GM18873 (cell line): ENCODE measurements at regions not wholly inside any gene's neighbourhood (a gene's known extent, or its start where the extent isn't known, plus 50 kb on each side); places are given as distances from the start of the nearest gene placed in this dataset.
A peak's percentile ranks its signal among the peaks of the same experiment; 100 is the strongest.

Experiments
- ATAC-seq: cut with Tn5 transposase; IDR thresholded peaks from one replicate; pipeline ENCODE4 v1.9.1; 2021; ENCODE audit warnings: mild to moderate bottlenecking, moderate library complexity, moderate number of reproducible peaks; ENCODE audit not compliant: unreplicated experiment, low FRiP score

DNA sequence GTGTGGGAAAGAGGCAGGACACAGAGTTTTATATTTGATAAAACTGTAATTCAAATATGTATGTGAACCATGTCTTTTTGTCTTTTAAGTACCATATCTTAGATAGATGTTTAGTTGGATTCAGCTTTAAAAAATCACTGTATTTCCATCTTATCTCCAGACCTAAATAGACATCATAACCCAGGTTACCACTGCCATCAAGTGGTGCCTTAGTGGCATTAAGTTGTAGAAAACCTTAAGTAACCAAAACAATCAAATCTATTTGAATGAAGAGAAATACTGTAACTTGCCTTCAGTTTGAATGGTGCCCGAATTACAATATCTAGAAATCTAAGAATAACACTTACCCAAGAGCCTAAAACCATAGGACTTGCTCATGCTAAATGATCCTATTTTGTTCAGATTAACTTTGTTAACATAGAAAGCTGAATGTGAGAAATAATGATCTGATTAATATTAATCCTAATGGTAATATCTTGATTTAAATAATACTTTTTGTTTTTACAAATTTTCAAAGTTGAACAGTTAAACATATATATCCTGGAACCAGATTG lies 92.5 kb upstream of the MAP2 start:
- ATAC-seq: no peak

DNA sequence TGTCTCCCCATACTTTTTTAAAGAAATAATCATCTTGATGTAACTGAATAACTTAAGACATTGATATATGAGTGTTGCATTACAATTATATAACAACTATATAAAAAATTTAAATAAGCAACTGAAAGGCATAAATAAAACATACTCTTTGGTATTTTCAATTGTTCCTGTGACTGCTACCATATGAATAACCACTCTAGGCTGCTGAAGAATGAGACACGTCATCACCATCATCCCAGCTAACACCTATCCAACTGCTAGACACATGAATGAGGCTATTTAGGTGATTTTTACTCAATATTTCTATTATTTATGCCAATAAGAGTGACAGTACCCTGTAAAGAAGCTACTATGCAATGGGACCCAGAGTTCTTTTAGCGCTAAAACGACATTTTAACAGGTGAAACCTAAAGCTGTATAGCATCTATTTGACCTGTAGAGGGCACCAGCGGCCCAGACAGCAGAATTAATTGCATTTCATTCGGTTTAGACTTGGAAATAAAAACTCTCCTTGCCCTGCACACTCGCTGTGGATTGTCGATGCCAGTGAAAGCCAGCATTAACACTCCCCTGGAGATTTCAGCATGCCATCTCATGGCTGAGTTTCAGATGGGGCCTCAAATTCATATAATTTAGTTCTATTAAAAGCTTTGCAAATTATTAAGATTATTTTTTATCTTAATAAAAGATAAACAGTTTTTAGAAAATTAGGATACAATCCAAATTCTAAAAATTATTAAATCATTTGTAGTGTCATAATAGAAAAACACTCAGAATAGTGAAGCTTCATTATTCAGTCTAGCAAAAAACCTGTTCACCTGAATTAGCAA lies 89.4 kb upstream of the MAP2 start:
- peak; percentile 71 for ATAC-seq

DNA sequence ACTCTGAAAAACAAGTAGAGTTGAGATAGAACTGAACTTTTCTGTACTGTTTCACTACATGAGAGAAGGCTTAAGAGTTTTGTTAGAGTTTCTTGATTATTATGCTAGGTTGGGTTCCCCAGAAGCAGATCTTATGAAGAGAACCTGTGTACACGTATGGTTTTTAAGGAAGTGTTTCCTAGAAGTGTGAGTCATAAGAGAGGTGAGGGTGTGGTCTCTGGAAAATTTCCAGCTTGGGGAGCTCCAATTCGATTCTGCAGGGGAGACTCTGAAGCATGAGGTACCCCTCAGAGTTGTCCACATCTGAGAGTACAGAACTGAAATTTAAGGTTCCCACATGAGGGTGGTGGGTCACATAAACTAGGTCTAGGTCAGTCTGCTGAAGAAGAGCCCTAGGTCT lies 83.3 kb upstream of the MAP2 start:
- ATAC-seq: no peak

DNA sequence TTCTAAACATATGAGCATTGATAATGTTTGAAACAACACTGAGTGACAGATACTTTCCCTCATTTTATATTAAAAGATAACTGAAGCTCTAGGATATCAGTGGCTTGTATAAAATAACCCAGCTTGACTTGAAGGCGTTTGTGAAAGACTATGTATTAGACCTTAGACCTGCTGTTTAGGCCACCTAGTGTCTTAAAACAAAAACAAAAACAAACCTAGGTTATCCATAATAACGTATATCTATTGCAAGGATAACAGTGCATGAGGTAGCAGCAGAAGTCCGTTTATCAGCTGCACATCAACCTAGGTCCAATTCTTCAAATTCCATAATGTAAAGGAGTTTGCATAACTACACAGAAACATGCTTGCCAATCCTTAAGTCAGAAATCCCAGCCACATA lies 79.5 kb upstream of the MAP2 start:
- ATAC-seq: no peak

DNA sequence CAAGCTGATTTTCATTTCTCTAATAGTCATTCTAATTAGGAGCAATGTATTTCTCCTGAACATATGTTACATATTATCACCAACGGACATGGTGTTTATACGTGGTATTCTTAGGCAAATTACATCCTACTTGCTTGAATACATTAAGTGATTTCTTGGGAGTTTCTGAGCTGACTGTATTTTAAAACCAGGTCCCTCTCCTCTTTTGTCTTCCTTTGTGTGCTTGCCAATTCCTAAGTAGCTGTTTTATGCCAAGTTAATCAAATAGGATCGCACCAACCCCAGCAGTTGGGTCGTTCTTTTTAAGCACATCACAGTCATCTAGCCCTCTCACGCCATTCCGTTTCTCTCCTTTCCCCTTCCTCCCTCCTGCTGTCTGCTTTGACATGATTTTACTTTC lies 75.4 kb upstream of the MAP2 start:
- ATAC-seq: no peak

DNA sequence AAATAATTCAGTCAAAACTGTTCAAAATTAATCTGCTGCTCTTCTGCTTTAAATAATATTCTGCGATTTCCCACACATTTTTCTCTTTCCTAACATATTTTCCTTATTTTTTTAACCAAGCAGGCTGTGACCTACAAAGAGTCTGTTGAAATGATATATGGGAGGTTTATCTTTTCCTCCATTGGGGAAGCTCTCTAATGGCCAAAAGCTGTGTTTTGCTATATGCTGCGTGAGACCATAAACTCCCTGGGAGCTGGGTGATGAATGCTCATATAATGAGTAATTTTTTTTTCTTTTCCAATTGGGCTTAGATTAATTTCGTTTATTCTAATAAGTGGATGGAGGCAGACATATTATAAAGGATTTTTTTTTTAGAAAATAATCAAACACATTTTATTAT lies 72.2 kb upstream of the MAP2 start:
- no peak for ATAC-seq

DNA sequence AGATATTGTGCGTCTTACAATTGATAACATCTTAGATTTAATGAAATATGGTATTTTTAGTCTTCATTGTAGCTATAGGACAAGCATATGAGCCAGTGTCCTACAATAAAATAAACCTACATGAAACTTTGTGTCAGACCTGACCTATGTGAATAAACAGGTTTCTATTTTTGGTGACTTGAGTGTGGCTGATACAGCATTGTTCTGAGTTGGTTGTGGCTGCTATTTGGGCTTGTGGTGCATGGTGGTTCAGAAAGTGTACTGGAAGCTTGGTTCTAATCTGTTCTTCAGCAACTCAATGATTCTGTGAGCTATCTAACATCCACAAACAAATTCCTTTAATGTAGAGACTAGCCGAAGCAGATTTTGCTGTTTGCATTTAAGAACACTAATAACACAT lies 64.9 kb upstream of the MAP2 start:
- no peak for ATAC-seq

DNA sequence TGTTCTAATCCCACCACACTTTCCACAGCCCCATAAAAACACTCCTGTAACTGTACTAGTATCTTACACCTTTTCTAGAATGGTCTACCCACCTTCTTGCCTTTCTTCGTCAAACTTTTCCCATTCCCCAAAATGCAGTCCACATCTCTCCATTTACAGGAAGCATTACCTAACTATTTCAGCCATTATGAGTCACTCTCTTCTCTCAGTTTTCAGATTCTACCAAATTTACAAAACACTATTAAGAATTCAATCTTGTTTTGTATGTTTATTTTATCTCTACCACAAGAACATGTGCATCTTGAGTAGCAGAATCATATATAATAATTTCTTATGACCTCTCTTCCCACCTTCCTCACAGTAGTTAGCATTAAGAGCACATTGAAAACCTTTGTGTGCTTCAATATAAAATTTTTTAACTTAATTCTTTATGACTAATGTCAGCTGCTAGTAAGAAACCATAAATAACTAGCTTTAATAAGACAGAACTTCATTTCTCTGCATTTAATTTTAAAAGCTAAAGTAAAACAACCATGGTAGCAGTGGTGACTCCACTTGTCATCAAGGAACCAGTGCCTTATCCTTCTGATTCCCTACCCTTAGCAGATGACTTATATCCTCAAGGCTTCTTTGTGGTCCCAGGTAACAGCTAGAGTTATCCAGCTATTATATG lies 56.6 kb upstream of the MAP2 start:
- ATAC-seq: no peak

DNA sequence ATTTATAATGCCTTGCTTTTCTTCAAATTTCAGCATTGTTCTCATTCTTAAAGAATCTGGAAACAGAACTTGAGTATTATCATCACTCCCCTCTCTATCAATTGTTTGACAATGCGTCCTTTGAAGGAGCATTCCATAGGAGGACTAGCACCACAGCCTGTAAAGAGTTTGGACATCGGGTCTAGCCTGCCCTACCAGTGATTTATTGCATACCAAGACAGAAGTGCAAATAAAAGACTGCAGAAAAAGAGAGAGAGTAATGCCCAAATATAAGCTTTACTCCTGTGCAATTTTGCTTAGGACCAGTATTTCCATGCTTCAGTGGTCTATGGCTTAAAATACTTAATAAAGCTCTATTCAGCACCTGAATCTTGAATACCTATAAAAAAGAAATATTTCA lies 55.4 kb upstream of the MAP2 start:
- ATAC-seq: no peak

DNA sequence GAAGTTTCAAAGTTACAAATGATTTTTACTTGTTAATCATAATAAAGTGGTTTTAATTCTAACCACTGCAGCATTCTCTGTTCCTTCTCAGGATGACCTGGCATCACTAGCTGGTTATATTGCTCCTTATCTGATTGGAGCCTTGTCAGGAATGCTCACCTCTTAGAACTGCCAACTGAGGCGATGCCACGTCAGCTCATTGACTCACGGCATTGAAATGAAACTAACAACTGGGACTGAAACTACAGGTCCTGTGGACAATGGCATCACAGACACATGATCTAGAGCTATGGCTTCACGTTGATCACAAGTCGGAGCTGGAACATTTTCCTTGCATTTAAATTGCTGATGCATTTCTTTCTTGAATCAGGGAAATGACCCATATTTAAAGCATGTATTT lies 54.9 kb upstream of the MAP2 start:
- no peak for ATAC-seq

DNA sequence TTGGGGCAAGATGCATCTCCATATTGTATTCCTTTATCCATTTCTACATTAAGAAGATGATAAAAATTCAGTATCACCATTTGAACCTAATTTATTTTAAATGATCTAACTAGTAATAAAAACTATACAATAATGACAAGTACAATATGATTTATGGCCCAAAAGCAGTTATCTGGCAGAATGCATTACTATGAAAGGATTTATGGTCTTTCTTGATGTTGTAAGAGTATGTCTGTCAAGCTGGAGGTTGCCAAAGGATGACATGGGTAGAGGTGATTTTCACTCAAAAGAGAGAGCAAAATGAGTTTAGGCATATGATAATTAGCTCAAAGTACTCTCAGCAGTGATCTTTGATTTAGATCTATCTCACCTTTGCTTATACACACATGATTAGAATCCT lies 54.2 kb upstream of the MAP2 start:
- ATAC-seq: no peak

DNA sequence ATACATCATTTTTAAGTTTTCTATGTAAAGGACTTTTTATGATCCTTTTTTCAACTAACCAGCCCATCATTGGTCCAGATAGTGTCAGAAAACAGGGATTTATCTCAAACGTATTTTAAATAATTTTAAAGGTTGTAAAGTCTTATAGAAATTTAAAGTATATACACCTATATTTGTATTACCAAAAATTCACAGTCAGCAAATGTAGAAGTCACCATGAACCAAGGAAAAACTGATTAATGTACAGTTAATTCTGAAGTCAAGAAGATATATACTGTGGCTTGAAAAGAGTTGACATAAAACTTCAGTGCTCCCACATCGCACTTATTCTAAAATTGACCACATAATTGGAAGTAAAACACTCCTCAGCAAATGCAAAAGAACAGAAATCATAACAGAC lies 52.4 kb upstream of the MAP2 start:
- ATAC-seq: no peak
